ENCODE measurements at regions not wholly inside any gene's neighbourhood (a gene's known extent, or its start where the extent isn't known, plus 50 kb on each side); places are given as distances from the start of the nearest gene placed in this dataset.
"Not testable (repeated sequence)": the region's sequence is repeated elsewhere in the genome, so short reads cannot be mapped to it uniquely, and the experiment has no call there.

DNA sequence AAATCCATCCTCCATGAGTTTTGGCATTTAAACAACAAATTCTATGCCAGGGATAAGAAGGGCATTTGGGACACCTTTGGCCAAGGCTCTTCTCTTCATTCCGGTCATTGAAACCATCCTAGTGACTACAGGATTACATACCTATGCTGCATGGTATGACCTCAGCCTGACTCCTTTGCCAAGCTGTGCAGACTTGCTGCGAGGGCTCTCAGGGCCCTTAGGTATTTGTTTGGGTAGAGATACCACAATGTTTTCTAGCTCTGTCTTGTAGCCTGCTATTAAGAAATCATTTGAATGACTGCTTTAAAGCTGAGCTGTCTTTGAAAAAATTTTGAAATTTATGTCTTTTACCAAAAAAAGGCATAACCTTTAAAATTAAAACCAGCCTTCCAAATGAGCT is 749.8 kb upstream of the SGO1 start:
- H3K27me3 ChIP-seq (ENCODE audit: control insufficient read depth, insufficient read depth, low read length): no peaks in the 10 kb centered on the region
- H3K4me3 ChIP-seq (ENCODE audit: low read length): no peak overlapping the region
- no peaks in the 10 kb centered on the region for H3K4me1 ChIP-seq (ENCODE audit: control insufficient read depth, low read depth, low read length)
- H3K9me3 ChIP-seq (ENCODE audit: control insufficient read depth, low read depth, low read length): no peaks in the 10 kb centered on the region
- H3K9ac ChIP-seq (ENCODE audit: low read length): no peak overlapping the region
- no peaks in the 10 kb centered on the region for H3K36me3 ChIP-seq (ENCODE audit: control insufficient read depth, low read depth, low read length)
- no peak overlapping the region for H3K27ac ChIP-seq (ENCODE audit: low read length)

DNA sequence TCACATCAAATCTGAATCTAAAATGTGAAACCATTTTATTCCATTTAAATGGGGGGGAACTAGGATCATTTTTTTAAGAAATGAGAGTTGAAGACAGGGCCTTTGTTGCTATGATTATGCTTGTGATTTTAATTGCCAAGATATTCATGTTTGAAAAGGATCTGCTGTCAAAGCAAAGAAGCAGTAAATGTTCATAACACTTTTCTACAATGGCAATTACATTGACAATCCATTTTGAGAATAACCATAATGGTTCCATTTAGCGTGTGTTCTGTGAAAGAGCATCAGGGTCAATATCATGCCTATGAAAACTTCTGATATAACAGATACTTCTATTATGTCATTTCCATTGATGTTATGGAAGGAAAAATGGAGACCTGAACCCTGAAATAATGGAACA is 745.8 kb upstream of the SGO1 start:
- Histone ChIP-seq H3K4me1 (ENCODE audit: control insufficient read depth, low read depth, low read length) (no peaks in the 10 kb centered on the region), H3K4me3 (ENCODE audit: low read length) (no peak overlapping the region), H3K27ac (ENCODE audit: low read length) (no peak overlapping the region), H3K27me3 (ENCODE audit: control insufficient read depth, insufficient read depth, low read length) (no peaks in the 10 kb centered on the region), H3K36me3 (ENCODE audit: control insufficient read depth, low read depth, low read length) (no peaks in the 10 kb centered on the region), H3K9ac (ENCODE audit: low read length) (no peak overlapping the region), H3K9me3 (ENCODE audit: control insufficient read depth, low read depth, low read length) (no peaks in the 10 kb centered on the region)

DNA sequence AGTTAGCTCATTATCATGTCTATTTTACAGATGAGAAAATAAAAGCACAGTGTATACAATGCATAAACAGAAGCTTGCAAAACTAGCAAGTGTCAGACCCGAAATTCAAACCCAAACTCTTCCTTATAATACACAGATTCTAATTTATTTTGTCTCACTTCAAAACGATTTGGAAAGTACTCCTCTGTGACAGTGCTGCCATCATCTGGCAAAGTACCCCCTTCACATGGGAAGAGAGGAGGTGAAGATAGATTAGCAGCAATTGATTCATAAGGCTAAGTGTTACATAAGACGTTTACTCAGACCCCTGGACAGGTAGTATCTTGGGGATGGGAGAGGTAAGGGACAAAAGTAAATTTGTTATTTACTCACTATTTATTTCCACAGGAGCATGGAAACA is 744.0 kb upstream of the SGO1 start:
- Histone ChIP-seq H3K27me3 (ENCODE audit: control insufficient read depth, insufficient read depth, low read length) (no peaks in the 10 kb centered on the region), H3K36me3 (ENCODE audit: control insufficient read depth, low read depth, low read length) (no peaks in the 10 kb centered on the region), H3K4me3 (ENCODE audit: low read length) (no peak overlapping the region), H3K9ac (ENCODE audit: low read length) (no peak overlapping the region), H3K9me3 (ENCODE audit: control insufficient read depth, low read depth, low read length) (no peaks in the 10 kb centered on the region), H3K4me1 (ENCODE audit: control insufficient read depth, low read depth, low read length) (no peaks in the 10 kb centered on the region), H3K27ac (ENCODE audit: low read length) (no peak overlapping the region)

DNA sequence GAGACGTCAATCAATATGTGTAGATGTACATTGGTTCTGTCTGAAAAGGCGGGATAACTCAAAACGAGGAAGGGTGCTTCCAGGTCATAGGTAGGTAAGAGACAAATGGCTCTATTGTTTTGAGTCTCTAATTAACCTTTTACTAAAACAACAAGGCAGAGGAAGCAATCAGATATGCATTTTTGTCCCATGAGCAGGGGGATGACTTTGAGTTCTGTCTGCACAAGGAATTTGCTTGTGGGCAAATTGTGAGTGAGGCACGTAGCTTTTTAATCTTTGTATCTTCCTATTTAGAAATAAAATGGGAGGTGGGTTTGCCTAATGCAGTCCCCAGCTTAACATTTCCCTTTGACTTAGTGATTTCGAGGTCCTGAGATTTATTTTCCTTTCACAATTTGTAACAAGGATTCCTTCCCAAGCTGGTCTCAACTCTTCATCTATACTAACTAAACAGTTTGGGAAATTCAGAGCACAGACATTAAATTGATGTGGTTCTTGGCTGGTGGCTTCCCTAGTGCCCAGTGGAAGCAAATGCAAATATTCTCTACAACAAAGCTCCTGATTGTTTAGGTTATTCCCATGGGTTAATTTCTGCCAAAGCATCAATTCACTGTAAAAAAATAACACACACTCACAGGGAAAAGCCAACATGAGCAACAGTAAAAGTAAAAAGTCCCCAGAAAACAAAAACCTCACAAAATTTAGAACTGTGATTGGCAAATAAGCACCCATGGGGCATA is 738.8 kb upstream of the SGO1 start:
- Histone ChIP-seq H3K9me3 (ENCODE audit: control insufficient read depth, low read depth, low read length) (no peaks in the 10 kb centered on the region), H3K27me3 (ENCODE audit: control insufficient read depth, insufficient read depth, low read length) (no peaks in the 10 kb centered on the region), H3K36me3 (ENCODE audit: control insufficient read depth, low read depth, low read length) (no peaks in the 10 kb centered on the region), H3K4me1 (ENCODE audit: control insufficient read depth, low read depth, low read length) (no peaks in the 10 kb centered on the region), H3K4me3 (ENCODE audit: low read length) (no peak overlapping the region), H3K27ac (ENCODE audit: low read length) (no peak overlapping the region), H3K9ac (ENCODE audit: low read length) (no peak overlapping the region)

DNA sequence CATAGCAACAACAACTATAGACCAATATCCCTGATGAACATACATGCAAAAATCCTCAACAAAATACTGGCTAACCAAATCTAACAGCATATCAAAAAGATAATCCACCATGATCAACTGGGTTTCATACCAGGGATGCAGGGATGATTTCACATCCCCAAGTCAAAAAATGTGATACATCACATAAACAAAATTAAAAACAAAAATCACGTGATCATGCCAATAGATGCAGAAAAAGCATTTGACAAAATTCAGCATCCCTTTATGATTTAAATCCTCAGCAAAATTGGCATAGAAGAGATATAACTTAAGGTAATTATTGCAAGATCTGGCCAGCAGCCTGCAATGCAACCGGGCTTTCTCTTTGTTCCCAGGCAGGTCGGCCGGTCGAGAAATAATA is 735.1 kb upstream of the SGO1 start:
- H3K9me3 ChIP-seq (ENCODE audit: control insufficient read depth, low read depth, low read length); H3K4me3 ChIP-seq (ENCODE audit: low read length); H3K36me3 ChIP-seq (ENCODE audit: control insufficient read depth, low read depth, low read length); H3K4me1 ChIP-seq (ENCODE audit: control insufficient read depth, low read depth, low read length); H3K9ac ChIP-seq (ENCODE audit: low read length); H3K27me3 ChIP-seq (ENCODE audit: control insufficient read depth, insufficient read depth, low read length); H3K27ac ChIP-seq (ENCODE audit: low read length): not testable (repeated sequence)

DNA sequence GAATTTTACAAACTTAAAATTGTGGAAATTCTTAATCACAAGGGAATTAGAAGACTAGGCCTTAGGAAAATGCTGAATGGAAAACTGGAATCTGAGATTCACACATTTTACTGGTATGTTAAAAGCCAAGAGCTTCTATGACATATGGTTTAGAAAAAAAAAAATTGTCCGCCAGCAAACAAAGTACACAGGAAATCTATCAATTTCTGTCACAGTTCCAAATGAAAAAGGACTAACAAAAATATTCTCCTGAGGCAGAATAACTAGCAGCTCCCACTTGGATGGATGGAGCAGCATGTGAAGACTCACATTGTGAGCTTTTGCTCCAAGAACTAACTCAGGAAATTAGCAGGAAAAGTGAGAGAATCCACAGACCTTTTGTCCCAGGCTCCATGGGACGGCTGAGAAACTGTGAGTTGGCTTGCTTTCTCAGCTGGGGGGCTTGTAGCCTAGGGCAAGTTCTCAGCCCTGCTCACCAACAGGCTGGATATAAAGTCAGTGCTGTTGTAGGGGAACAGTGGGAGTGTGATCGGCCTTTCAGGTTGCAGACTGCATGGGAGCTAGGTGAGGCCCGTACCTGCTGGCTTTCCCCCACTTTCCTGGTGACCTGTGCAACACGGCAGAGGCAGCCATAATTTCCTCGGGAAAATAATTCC is 731.1 kb upstream of the SGO1 start:
- Histone ChIP-seq H3K4me1 (ENCODE audit: control insufficient read depth, low read depth, low read length) (no peaks in the 10 kb centered on the region), H3K4me3 (ENCODE audit: low read length) (no peak overlapping the region), H3K9me3 (ENCODE audit: control insufficient read depth, low read depth, low read length) (no peaks in the 10 kb centered on the region), H3K27me3 (ENCODE audit: control insufficient read depth, insufficient read depth, low read length) (no peaks in the 10 kb centered on the region), H3K36me3 (ENCODE audit: control insufficient read depth, low read depth, low read length) (no peaks in the 10 kb centered on the region), H3K9ac (ENCODE audit: low read length) (no peak overlapping the region), H3K27ac (ENCODE audit: low read length) (no peak overlapping the region)

DNA sequence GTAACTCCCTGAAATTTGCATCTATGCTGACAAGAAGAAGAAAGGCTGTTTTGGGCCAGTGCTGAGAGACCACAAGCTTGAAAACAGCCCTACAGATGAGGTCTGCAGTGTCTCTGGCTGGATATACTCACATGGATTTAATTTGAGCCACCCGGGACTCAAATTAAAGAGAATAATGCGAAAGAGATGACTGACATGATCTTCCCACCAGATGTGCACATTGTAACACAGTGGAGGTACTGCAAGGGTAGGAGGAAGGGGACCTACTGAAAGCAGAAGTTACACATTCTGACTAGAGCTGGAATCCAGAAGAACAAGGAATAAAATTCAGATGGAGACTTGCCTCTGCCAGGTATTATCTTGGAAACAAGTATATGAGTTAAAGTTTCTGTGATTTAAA is 728.3 kb upstream of the SGO1 start:
- Histone ChIP-seq H3K36me3 (ENCODE audit: control insufficient read depth, low read depth, low read length) (no peaks in the 10 kb centered on the region), H3K27ac (ENCODE audit: low read length) (no peak overlapping the region), H3K9me3 (ENCODE audit: control insufficient read depth, low read depth, low read length) (no peaks in the 10 kb centered on the region), H3K4me3 (ENCODE audit: low read length) (no peak overlapping the region), H3K4me1 (ENCODE audit: control insufficient read depth, low read depth, low read length) (no peaks in the 10 kb centered on the region), H3K9ac (ENCODE audit: low read length) (no peak overlapping the region), H3K27me3 (ENCODE audit: control insufficient read depth, insufficient read depth, low read length) (no peaks in the 10 kb centered on the region)

DNA sequence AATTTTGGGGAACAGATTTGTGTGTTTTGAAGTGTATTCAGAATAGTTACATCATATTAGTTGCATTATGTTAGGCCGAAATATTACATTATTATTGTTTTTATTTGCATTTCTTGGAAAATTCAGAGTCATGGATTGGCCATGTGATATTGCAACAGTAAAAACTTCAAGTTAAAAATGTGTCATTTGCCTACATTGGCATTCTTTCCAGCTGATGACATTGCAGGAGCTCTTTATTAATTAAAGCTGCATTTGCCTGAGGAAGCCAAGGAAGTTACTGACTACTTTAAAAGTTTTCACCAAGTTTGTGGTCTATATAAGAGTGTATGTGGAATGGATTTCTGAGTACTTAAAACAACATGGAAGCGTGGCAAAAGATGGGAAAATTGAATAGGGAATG is 726.4 kb upstream of the SGO1 start:
- no peak overlapping the region for H3K27ac ChIP-seq (ENCODE audit: low read length)
- no peaks in the 10 kb centered on the region for H3K4me1 ChIP-seq (ENCODE audit: control insufficient read depth, low read depth, low read length)
- H3K9ac ChIP-seq (ENCODE audit: low read length): no peak overlapping the region
- H3K36me3 ChIP-seq (ENCODE audit: control insufficient read depth, low read depth, low read length): no peaks in the 10 kb centered on the region
- H3K27me3 ChIP-seq (ENCODE audit: control insufficient read depth, insufficient read depth, low read length): no peaks in the 10 kb centered on the region
- H3K4me3 ChIP-seq (ENCODE audit: low read length): no peak overlapping the region
- no peaks in the 10 kb centered on the region for H3K9me3 ChIP-seq (ENCODE audit: control insufficient read depth, low read depth, low read length)

DNA sequence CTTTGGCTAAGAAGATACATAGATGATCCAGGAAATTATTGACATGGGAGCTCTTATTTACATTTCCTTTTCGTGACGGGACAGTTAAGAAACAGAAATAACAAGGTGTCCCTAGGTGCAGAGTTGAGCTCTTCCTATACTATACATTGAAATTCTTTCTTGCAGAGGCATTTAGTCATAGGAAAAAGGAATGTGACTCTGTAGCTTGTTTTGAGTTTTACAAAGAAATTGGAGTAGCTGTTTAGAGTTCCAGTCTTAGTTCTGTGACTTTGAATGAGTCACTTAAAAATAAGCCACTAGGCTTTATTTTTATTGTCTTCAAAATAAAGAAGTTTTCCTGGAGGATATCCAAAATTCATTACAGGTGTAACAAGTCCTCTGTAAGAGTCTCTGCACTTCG is 723.5 kb upstream of the SGO1 start:
- Histone ChIP-seq H3K4me3 (ENCODE audit: low read length) (no peak overlapping the region), H3K9ac (ENCODE audit: low read length) (no peak overlapping the region), H3K27ac (ENCODE audit: low read length) (no peak overlapping the region), H3K9me3 (ENCODE audit: control insufficient read depth, low read depth, low read length) (no peaks in the 10 kb centered on the region), H3K4me1 (ENCODE audit: control insufficient read depth, low read depth, low read length) (peaks cover 5% of the 10 kb centered on the region), H3K27me3 (ENCODE audit: control insufficient read depth, insufficient read depth, low read length) (no peaks in the 10 kb centered on the region), H3K36me3 (ENCODE audit: control insufficient read depth, low read depth, low read length) (no peaks in the 10 kb centered on the region)

DNA sequence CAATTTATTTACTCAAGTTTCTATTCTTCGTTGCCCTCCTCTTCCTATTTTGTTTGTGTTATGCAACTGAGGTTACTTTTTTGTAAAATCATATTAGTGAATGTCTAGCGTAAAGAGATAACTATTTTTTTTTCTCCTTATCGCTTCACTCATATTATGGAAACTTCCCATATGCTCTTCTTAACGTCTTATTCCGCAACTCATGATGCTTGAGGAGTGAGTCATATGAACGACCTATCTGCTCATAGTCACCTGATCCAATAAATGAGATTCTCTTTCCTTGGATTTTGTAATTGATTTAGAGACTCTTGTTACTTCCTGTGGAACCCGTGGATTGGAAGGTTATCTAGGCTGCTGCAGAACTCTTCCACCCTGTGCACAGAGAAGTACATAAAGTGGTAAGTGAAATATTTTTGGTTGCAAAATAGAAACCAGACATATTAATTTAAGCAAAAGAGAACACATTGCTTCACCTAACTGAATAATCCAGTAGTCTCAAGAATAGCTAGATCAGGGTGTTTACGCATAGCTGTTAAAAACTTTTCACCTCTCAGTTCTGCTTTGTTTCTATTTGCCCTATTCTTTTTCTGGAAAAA is 719.3 kb upstream of the SGO1 start:
- H3K9ac ChIP-seq (ENCODE audit: low read length): no peak overlapping the region
- no peak overlapping the region for H3K4me3 ChIP-seq (ENCODE audit: low read length)
- no peak overlapping the region for H3K27ac ChIP-seq (ENCODE audit: low read length)
- H3K4me1 ChIP-seq (ENCODE audit: control insufficient read depth, low read depth, low read length): peaks cover 5% of the 10 kb centered on the region
- H3K9me3 ChIP-seq (ENCODE audit: control insufficient read depth, low read depth, low read length): no peaks in the 10 kb centered on the region
- no peaks in the 10 kb centered on the region for H3K36me3 ChIP-seq (ENCODE audit: control insufficient read depth, low read depth, low read length)
- H3K27me3 ChIP-seq (ENCODE audit: control insufficient read depth, insufficient read depth, low read length): no peaks in the 10 kb centered on the region

DNA sequence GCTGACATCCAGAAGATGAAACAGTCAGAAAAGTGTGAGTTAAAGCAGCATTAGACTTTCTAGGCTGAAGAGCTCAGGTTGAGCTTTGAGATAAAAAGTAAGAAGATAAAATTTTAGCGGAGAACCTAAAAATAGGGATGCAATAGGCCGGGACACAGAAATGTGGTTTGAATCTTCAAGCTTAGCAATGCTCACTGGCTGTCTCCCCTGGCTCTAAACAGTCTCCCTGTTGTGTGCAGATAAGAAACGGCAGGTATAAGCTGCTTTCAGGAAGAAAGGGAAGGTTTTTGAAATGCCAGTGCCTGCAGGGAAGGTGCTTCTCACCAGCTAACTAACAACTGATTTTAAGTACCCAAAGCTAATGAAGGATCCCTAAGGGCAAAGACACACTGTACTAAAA is 718.7 kb upstream of the SGO1 start:
- Histone ChIP-seq H3K4me1 (ENCODE audit: control insufficient read depth, low read depth, low read length) (peaks cover 5% of the 10 kb centered on the region), H3K9ac (ENCODE audit: low read length) (no peak overlapping the region), H3K9me3 (ENCODE audit: control insufficient read depth, low read depth, low read length) (no peaks in the 10 kb centered on the region), H3K36me3 (ENCODE audit: control insufficient read depth, low read depth, low read length) (no peaks in the 10 kb centered on the region), H3K27me3 (ENCODE audit: control insufficient read depth, insufficient read depth, low read length) (no peaks in the 10 kb centered on the region), H3K4me3 (ENCODE audit: low read length) (no peak overlapping the region), H3K27ac (ENCODE audit: low read length) (no peak overlapping the region)

DNA sequence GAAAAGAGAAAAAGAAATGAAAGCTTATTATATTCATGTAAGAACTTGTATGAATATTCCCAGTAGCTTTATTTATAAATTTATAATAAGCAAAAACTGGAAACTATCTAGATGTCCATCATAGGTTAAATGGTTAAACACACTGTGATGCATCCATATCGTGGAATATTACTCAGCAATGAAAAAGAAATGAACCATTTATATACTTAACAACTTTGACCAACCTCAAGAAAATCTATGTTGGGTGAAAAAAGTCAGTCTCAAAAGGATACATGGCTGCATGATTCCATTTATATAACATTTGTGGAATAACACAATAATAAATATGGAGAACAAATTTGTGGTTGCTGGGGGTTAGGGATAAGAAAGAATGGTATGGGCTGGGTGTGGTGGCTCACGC is 713.0 kb upstream of the SGO1 start:
- no peak overlapping the region for H3K9ac ChIP-seq (ENCODE audit: low read length)
- H3K27me3 ChIP-seq (ENCODE audit: control insufficient read depth, insufficient read depth, low read length): no peaks in the 10 kb centered on the region
- no peaks in the 10 kb centered on the region for H3K9me3 ChIP-seq (ENCODE audit: control insufficient read depth, low read depth, low read length)
- no peaks in the 10 kb centered on the region for H3K4me1 ChIP-seq (ENCODE audit: control insufficient read depth, low read depth, low read length)
- no peak overlapping the region for H3K27ac ChIP-seq (ENCODE audit: low read length)
- H3K36me3 ChIP-seq (ENCODE audit: control insufficient read depth, low read depth, low read length): no peaks in the 10 kb centered on the region
- no peak overlapping the region for H3K4me3 ChIP-seq (ENCODE audit: low read length)

Data from iPS-18a (cell line).